ENCODE measurements at regions not wholly inside any gene's neighbourhood (a gene's known extent, or its start where the extent isn't known, plus 50 kb on each side); places are given as distances from the start of the nearest gene placed in this dataset.
A peak's percentile ranks its signal among the peaks of the same experiment; 100 is the strongest.

DNA sequence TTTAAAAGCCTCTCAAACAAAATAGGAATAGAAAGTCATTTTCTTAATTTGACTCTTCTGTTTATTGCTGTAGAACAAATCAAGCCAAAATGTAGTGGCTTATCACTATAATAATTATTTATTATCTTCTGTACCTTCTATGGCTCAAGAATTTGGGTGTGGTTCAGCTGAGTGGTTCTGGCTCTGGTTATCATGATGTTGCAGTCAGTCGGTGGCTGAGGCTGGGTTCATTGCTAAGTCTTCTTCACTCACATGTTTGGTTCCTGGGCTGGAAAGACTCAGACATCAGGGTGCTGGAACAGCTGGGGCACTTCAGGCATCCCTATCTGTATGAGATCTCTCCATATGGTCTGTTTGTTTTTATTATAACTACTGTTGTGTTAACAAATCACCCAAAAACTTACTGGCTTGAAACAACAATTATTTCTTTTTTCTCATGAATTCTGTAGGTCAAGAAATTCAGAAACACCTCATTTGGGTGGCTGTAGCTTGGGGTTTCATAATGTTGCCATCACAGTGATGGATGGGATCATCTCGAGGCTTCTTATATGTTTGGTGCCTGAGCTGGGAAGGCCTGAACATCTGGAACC is 165.5 kb upstream of the FOXN2 start (continued):
- TF ChIP-seq, protein P1, sequence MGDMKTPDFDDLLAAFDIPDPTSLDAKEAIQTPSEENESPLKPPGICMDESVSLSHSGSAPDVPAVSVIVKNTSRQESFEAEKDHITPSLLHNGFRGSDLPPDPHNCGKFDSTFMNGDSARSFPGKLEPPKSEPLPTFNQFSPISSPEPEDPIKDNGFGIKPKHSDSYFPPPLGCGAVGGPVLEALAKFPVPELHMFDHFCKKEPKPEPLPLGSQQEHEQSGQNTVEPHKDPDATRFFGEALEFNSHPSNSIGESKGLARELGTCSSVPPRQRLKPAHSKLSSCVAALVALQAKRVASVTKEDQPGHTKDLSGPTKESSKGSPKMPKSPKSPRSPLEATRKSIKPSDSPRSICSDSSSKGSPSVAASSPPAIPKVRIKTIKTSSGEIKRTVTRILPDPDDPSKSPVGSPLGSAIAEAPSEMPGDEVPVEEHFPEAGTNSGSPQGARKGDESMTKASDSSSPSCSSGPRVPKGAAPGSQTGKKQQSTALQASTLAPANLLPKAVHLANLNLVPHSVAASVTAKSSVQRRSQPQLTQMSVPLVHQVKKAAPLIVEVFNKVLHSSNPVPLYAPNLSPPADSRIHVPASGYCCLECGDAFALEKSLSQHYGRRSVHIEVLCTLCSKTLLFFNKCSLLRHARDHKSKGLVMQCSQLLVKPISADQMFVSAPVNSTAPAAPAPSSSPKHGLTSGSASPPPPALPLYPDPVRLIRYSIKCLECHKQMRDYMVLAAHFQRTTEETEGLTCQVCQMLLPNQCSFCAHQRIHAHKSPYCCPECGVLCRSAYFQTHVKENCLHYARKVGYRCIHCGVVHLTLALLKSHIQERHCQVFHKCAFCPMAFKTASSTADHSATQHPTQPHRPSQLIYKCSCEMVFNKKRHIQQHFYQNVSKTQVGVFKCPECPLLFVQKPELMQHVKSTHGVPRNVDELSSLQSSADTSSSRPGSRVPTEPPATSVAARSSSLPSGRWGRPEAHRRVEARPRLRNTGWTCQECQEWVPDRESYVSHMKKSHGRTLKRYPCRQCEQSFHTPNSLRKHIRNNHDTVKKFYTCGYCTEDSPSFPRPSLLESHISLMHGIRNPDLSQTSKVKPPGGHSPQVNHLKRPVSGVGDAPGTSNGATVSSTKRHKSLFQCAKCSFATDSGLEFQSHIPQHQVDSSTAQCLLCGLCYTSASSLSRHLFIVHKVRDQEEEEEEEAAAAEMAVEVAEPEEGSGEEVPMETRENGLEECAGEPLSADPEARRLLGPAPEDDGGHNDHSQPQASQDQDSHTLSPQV (IDR thresholded peaks at IDR 0.05) = 0 out of 2 replicates have a peak, but pooled peaks have one; percentile 32
- 0 out of 4 replicates have a peak, but pooled peaks of 1 of the 2 experiments have one; percentile 9 for TF ChIP-seq RAD21 (CRISPR knock-in tag; conservative IDR thresholded peaks at IDR 0.05 in 1 of 2, IDR thresholded peaks at IDR 0.05 in 1 of 2)
- TF ChIP-seq JUND (IDR thresholded peaks at IDR 0.05; ENCODE audit: borderline replicate concordance, low read depth, low read length) = peak; percentile 55; the same call in 1 of the 2 replicates
- TF ChIP-seq JUND (tag; IDR thresholded peaks at IDR 0.05; ENCODE audit: borderline replicate concordance, low read depth, low read length) = no peak; the same call in 2 of the 3 replicates
- peak; percentile 36 for TF ChIP-seq CXXC5 (CRISPR knock-in tag; IDR thresholded peaks at IDR 0.05)
- TF ChIP-seq TEAD4 (IDR thresholded peaks at IDR 0.05; ENCODE audit: low read length) = peak; percentile 93
- TF ChIP-seq TEAD4 (CRISPR knock-in tag; IDR thresholded peaks at IDR 0.05; ENCODE audit: borderline replicate concordance) = no peak
- TF ChIP-seq CREM (IDR thresholded peaks at IDR 0.05; ENCODE audit: low read depth) = 0 out of 2 replicates have a peak, but pooled peaks have one; percentile 24
- TF ChIP-seq, protein P2, sequence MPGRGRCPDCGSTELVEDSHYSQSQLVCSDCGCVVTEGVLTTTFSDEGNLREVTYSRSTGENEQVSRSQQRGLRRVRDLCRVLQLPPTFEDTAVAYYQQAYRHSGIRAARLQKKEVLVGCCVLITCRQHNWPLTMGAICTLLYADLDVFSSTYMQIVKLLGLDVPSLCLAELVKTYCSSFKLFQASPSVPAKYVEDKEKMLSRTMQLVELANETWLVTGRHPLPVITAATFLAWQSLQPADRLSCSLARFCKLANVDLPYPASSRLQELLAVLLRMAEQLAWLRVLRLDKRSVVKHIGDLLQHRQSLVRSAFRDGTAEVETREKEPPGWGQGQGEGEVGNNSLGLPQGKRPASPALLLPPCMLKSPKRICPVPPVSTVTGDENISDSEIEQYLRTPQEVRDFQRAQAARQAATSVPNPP (IDR thresholded peaks at IDR 0.05; ENCODE audit: borderline replicate concordance, insufficient read depth, insufficient read length) = no peak
- TF ChIP-seq, protein P3, sequence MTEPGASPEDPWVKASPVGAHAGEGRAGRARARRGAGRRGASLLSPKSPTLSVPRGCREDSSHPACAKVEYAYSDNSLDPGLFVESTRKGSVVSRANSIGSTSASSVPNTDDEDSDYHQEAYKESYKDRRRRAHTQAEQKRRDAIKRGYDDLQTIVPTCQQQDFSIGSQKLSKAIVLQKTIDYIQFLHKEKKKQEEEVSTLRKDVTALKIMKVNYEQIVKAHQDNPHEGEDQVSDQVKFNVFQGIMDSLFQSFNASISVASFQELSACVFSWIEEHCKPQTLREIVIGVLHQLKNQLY (CRISPR knock-in tag; conservative IDR thresholded peaks at IDR 0.05) = no peak
- TF ChIP-seq, protein P4, sequence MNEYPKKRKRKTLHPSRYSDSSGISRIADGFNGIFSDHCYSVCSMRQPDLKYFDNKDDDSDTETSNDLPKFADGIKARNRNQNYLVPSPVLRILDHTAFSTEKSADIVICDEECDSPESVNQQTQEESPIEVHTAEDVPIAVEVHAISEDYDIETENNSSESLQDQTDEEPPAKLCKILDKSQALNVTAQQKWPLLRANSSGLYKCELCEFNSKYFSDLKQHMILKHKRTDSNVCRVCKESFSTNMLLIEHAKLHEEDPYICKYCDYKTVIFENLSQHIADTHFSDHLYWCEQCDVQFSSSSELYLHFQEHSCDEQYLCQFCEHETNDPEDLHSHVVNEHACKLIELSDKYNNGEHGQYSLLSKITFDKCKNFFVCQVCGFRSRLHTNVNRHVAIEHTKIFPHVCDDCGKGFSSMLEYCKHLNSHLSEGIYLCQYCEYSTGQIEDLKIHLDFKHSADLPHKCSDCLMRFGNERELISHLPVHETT (CRISPR knock-in tag; conservative IDR thresholded peaks at IDR 0.05 in 1 of 2, IDR thresholded peaks at IDR 0.05 in 1 of 2) = no peak
- peak; percentile 68; the same call in 1 of the 2 replicates for TF ChIP-seq SMARCE1 (IDR thresholded peaks at IDR 0.05)
- no peak for TF ChIP-seq SRSF7 (optimal IDR thresholded peaks at IDR 0.05; ENCODE audit: low read depth, low read length)
- TF ChIP-seq TCF3 (CRISPR knock-in tag; IDR thresholded peaks at IDR 0.05) = peak; percentile 72

Measured in K562 (cell line).